SW 1271 (cell line): ENCODE measurements at regions not wholly inside any gene's neighbourhood (a gene's known extent, or its start where the extent isn't known, plus 50 kb on each side); places are given as distances from the start of the nearest gene placed in this dataset.
"Not testable (repeated sequence)": the region's sequence is repeated elsewhere in the genome, so short reads cannot be mapped to it uniquely, and the experiment has no call there.

Experiments
- DNase-seq, 2 experiments: peaks; one replicate each; lab custom pipeline; 2025; lab: John Stamatoyannopoulos, UW

DNA sequence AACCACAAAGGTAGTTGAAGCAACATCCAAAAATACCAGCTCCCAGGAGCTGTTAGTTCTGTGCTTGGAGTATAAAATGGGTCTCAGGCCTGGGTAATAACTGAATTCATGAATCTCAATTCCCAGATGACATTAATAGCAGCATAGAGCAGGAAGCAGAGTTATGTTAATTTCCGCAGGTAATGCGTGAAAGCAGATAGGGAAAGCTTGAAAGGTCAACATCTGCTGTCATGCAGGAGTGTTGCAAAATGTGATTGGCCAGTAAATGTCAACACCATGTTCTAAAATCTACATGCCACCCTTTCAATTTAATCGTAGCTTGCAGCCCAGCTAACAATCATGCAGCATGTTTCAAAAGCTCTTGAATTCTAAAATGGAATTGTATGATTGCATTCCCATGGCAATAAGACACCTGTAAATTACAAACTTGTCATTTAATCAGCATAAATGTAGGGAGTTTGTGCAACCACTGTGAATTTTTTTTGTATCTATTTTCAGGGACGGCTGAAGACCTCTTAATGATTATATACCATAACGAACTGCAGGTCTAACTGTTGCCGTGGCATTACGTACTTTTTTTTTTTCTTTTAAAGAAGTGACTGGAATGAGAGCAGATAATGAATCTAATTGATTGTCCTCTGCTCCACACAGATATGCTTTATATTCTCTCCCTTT is 635.8 kb upstream of the FOXG1 start:
- no peak for DNase-seq

GRCh38 chr14:28138341-28138740 is 628.2 kb upstream of the FOXG1 start:
- no peak for DNase-seq

GRCh38 chr14:28141662-28142061 is 624.9 kb upstream of the FOXG1 start:
- DNase-seq = no peak

GRCh38 chr14:28142400-28143015 is 624.1 kb upstream of the FOXG1 start:
- DNase-seq = peak in 1 of 2 experiments; percentile 13

DNA sequence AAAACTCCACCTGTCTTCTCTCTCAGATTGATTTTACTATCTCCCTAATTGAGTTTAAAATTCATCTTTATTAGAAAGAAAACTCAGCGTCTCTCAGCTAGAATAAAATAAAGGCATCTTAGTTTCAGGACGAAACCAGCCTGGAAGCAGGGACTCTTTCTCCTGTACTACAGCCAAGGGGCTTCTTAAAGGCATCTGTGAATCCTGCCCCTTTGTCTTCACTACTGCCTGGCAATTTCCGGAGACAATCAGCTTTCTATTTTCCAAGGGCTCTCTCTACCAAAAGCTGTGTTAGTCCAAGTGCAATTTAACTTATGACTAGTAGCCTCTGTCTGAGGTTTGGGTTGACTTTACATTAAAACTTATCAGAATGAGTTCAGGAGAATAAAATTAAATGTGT is 623.3 kb upstream of the FOXG1 start:
- no peak for DNase-seq

- no peak for DNase-seq
Measured at GRCh38 chr14:28151926-28152325, 614.7 kb upstream of the FOXG1 start.

DNA sequence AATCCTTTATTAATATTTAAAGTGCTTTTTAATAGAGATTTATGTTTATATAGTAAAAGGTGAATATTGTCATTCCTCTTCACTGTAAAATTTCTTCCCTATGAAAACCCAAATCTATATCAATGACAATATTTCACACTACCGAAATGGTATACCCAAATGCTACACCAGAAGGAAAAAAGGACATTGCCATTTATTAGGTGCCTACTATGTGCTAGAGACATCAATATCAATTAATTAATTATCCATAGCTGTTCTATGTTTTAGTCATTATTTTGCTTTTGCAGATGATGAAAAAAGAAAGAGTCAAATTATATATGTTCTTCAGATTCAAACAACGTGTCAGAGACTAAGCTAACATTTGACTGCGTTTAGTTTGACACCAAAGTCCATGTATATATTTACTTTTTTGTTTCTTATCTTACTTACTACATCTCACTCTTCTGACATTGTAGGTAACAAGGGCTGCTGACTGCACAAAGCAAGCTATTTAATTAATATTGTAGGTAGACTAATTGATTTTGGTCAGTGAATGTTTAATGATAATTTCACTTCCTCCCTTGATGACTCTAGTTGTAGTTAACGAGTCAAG is 614.0 kb upstream of the FOXG1 start:
- DNase-seq = no peak

DNA sequence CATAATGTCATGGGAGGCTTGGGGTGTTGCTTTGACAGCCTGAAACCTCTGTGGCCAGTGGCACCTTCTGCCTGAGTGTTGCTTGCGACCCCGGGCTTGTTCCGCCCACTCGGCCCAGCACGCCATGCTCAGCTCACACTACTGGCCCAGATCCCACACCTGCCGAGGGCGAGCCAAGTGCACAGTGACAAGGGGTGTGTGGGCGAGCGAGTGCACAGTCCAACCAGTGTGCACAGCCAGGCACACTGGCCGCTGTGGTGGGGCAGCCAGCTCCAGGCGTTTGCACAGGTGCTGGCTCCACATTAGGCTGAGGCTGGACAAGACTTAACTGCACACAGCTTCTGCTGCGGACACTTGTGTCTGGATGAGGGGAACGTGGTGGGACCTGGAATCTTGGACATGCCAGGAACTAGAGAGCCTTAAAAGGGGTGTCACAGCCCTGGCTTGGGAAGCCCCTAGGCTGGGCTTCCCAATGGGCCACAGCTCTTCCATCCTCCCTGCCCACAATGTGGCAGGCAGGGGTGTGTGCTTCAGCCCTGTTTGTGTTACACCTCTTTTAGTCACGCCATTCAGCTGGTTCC is 609.2 kb upstream of the FOXG1 start:
- no peak for DNase-seq

- DNase-seq = no peak
Measured at GRCh38 chr14:28157887-28158791, 608.4 kb upstream of the FOXG1 start.

GRCh38 chr14:28161040-28161439 is 605.5 kb upstream of the FOXG1 start:
- no peak for DNase-seq

DNA sequence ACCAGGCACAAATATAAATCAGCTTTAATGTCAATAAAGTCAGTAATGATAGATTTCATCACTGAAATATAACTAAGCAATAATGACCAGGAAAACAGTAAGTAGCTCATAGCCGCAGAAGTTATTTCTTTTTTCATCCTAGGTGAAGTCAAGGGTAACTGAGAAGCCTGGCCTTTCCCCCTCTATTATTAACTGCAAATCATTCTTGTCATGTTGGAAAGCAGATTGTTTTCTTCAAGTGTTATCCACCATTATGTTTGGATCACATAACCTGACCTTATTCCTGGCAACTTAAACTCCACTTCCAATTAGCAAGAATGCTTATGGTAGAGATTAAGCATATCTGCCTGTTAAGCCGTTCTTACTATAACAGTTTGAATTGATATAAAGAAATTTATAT is 603.4 kb upstream of the FOXG1 start:
- DNase-seq = no peak

DNA sequence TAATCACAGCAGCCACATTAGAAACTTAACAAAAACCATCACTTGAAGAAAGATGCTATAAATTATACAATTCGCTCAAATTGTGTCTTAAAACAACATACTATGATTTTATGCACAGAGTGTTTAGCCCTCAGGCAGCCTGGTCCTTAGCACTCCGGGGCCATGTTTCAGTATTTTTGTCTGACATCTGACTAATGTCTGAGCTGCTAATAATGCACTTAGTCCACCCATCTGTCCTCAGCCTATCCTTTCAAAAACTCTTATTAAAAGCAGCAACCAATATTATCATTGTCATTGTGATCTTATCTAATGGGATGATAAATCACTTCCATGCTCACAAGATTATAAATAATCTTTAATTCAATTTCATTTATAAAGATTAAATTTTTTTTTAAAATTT is 602.7 kb upstream of the FOXG1 start:
- DNase-seq = no peak

- DNase-seq = not testable (repeated sequence)
Measured at GRCh38 chr14:28187902-28188830, 578.4 kb upstream of the FOXG1 start.

DNA sequence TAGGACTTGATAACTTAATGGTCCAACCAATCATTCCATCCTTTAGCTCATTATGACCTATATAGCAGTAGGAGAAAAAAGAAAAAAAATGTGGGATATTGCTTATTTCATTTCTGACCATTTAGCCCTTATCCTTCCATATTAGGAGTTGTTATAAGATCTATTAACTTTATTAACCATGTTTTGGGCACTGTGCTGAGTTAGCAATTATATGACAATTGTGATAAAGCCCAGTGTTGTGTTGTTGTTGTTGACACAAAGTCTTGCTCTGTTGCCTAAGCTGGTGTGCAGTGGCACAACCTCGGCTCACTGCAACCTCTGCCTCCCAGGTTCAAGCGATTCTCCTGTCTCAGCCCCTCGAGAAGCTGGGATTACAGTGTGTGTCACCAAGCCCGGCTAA is 569.7 kb upstream of the FOXG1 start:
- DNase-seq = no peak

DNA sequence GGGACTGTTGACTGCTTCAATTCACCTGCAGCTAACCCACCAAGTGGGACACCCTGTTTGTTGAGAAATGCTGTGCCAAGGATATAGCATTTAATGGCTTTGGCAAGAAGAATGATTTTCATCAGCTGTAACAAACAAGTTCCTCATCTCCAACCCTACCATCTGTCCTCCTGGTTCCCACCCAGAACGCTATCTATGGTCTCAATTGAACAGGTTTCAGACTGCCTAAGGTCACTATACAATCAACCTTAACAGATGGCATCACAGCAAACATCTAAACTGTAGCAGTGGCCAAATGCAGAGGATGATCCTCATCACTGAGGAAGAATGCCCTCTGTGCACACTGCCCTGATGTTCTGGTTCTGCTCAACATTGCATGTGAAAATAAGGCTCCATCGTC is 546.2 kb upstream of the FOXG1 start:
- no peak for DNase-seq

- DNase-seq = no peak
Measured at GRCh38 chr14:28240909-28241308, 525.7 kb upstream of the FOXG1 start.

DNA sequence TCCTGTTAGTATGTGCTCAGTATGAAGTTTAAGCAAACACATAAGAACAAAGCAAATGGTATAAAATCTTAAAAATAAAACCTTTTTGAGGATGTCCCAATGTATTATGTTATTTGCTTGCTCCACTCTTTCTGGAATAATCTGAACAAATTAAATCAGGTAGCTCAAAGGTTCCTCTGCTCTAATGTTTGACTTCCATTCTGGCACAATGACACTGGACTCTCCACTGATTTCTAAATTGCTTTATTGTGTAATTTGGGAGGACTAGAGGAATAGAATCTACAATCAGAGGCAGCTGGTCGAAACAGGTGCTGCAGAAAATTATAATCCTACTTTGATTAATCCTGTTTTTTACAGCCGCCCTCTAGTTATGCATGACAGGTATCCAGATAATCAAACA is 523.7 kb upstream of the FOXG1 start:
- no peak for DNase-seq

DNA sequence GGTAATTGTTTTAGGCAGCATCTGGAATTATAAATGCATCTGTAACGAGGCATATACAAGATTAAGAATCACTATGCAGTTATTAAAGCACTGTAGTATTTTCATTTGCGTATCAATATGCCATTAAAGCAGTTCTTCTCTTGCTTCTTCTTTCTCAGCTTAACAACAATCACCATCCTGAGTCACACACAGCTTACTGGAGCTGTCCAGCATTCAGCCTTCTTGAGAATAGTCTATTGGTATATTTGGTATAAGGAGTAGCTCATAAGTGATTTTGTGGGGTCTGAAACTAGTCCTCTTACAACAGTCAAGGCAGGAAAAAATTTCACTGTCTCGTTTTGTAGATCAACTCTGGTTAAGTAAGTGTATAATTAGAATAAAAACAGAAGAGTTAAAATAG is 523.0 kb upstream of the FOXG1 start:
- DNase-seq = no peak

DNA sequence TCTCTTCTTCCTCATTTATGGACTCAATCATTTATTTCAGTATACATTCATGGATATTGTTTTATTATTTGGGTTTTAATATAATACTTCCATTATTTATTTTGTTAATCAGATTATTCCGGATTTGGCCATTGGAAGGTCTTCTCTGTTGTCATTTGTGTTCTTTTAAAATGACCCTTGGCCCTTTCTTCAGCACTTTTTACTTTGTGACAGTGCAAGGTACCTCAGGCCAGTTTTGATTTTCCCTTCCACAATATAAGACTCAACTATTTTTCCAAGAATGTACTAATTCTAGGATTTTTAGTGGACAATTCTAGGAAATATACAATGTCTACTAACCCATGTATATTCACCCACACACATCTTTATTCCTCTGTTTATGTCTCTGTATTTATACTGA is 521.4 kb upstream of the FOXG1 start:
- no peak for DNase-seq

DNA sequence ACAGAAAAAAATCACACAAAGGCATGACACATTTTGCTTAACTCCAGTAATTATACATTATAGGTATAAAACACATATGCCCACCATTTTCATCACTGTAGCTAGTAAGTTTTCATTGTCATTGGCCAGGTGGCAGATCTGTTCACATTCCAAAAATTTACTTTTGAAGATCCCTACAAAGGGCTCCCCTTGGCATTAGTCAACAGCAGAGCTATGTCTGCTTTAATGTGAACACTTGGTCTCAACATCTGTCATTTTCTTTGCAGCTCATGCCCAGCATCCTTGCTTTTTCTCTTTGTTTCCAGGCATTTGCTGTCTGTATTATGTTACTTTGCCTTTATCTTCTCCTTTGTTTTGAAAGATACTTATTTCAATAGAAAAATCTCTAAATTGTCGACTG is 519.1 kb upstream of the FOXG1 start:
- DNase-seq = no peak

GRCh38 chr14:28252124-28252523 is 514.5 kb upstream of the FOXG1 start:
- not testable (repeated sequence) for DNase-seq
